SK-N-SH (cell line): ENCODE measurements at regions not wholly inside any gene's neighbourhood (a gene's known extent, or its start where the extent isn't known, plus 50 kb on each side); places are given as distances from the start of the nearest gene placed in this dataset.
A peak's percentile ranks its signal among the peaks of the same experiment; 100 is the strongest.

Source experiments
- CTCF ChIA-PET: fragments of 300-600, 350-600 bp; formaldehyde crosslinking; extraction: SDS; loops from one replicate; lab custom pipeline; 2021; lab: Yijun Ruan, JAX
- POLR2A ChIA-PET: fragments of 350-600 bp; sonication (Branson Sonifier 250); formaldehyde crosslinking; extraction: SDS; loops from one replicate; lab custom pipeline; 2020; ENCODE audit warnings: antibody characterized with exemption, inconsistent platforms; lab: Yijun Ruan, JAX
- DNase-seq: peaks from one replicate; pipeline ENCODE4 v3.0.0; 2012
- H2AFZ ChIP-seq: fragments of 200-600 bp; sonication (generic); 2 replicates; pipeline ENCODE4 v1.8.1; 2016; ENCODE audit warnings: antibody characterized with exemption, mild to moderate bottlenecking, low read depth
- H3F3A ChIP-seq: fragments of 200-600 bp; sonication (generic); replicated peaks from 2 replicates; pipeline ENCODE3; 2016; ENCODE audit warnings: antibody characterized with exemption, mild to moderate bottlenecking; ENCODE audit not compliant: insufficient read depth
- H3K27ac ChIP-seq, 2 experiments: fragments of 200-500 bp in 1 of 2; fragments of 200-600 bp in 1 of 2; sonication (Bioruptor generic) in 1 of 2; sonication (generic), shearing (Covaris generic) in 1 of 2; 2 replicates each; pipeline versions ENCODE4 v1.5.1 to v1.6.1; 2014 to 2016; ENCODE audit warnings: low read depth in 2 of 2, inconsistent platforms in 1 of 2, low read length in 1 of 2, mild to moderate bottlenecking in 1 of 2, mixed read lengths in 1 of 2
- H3K27me3 ChIP-seq: fragments of 200-600 bp; sonication (generic), shearing (Covaris generic); 2 replicates; pipeline ENCODE4 v1.6.1; 2016; ENCODE audit warnings: mixed run types; ENCODE audit not compliant: insufficient read depth
- H3K36me3 ChIP-seq, 2 experiments: fragments of 200-500 bp in 1 of 2; fragments of 200-600 bp in 1 of 2; sonication (Bioruptor generic) in 1 of 2; sonication (generic) in 1 of 2; replicated peaks in 1 of 2; 2 replicates each; pipeline versions ENCODE3 to v1.5.1; 2014 to 2016; ENCODE audit warnings: low read length in 1 of 2, mild to moderate bottlenecking in 1 of 2; ENCODE audit not compliant: insufficient read depth in 2 of 2, control insufficient read depth in 1 of 2
- H3K4me1 ChIP-seq, 2 experiments: fragments of 200-500 bp in 1 of 2; fragments of 200-600 bp in 1 of 2; sonication (Bioruptor generic) in 1 of 2; sonication (generic), shearing (Covaris generic) in 1 of 2; 2 replicates each; pipeline versions ENCODE4 v1.5.1 to v1.6.1; 2014 to 2016; ENCODE audit warnings: low read depth in 1 of 2, low read length in 1 of 2, mixed run types in 1 of 2; ENCODE audit not compliant: insufficient read depth in 2 of 2, control insufficient read depth in 1 of 2
- H3K4me2 ChIP-seq: fragments of 200-600 bp; sonication (generic), shearing (Covaris generic); 2 replicates; pipeline ENCODE4 v1.6.1; 2017; ENCODE audit warnings: mixed run types
- H3K4me3 ChIP-seq, 2 experiments: fragments of 200-500 bp in 1 of 2; fragments of 200-600 bp in 1 of 2; sonication (Bioruptor generic) in 1 of 2; sonication (generic), shearing (Covaris generic) in 1 of 2; 2 replicates each; pipeline versions ENCODE4 v1.5.1 to v1.8.1; 2014 to 2016; ENCODE audit warnings: low read depth in 2 of 2, inconsistent platforms in 1 of 2, low read length in 1 of 2, mild to moderate bottlenecking in 1 of 2, mixed read lengths in 1 of 2, moderate library complexity in 1 of 2
- H3K79me2 ChIP-seq: fragments of 200-600 bp; sonication (generic); 2 replicates; pipeline ENCODE4 v1.8.1; 2017; ENCODE audit warnings: mild to moderate bottlenecking; ENCODE audit not compliant: insufficient read depth
- H3K9ac ChIP-seq: fragments of 200-600 bp; sonication (generic); 2 replicates; pipeline ENCODE4 v1.6.1; 2017; ENCODE audit warnings: mixed run types
- H3K9me2 ChIP-seq: fragments of 200-600 bp; sonication (generic); 2 replicates; pipeline ENCODE4 v1.6.1; 2017; ENCODE audit warnings: mixed run types
- H3K9me3 ChIP-seq: fragments of 200-600 bp; sonication (generic); 2 replicates; pipeline ENCODE4 v1.6.1; 2017; ENCODE audit warnings: mixed run types, mild to moderate bottlenecking, moderate library complexity
- H4K20me1 ChIP-seq: fragments of 200-600 bp; sonication (generic); 2 replicates; pipeline ENCODE4 v1.6.1; 2017; ENCODE audit warnings: mild to moderate bottlenecking, mixed run types; ENCODE audit not compliant: insufficient read depth
- ELF1 ChIP-seq: IDR thresholded peaks from 2 replicates; pipeline ENCODE4 v1.4.0; 2012
- EP300 ChIP-seq, 2 experiments: IDR thresholded peaks; 2 replicates each; pipeline versions ENCODE4 v1.4.0 to v1.6.1; 2012; ENCODE audit warnings: borderline replicate concordance in 1 of 2, low read depth in 1 of 2, low read length in 1 of 2
- FOSL2 ChIP-seq: IDR thresholded peaks from 2 replicates; pipeline ENCODE4 v1.4.0; 2012; ENCODE audit warnings: low read depth, mild to moderate bottlenecking, moderate library complexity, borderline replicate concordance
- FOXM1 ChIP-seq: IDR thresholded peaks from 2 replicates; pipeline ENCODE4 v1.4.0; 2012; ENCODE audit warnings: low read depth, mild to moderate bottlenecking
- GATA2 ChIP-seq: sonication (generic); formaldehyde crosslinking; IDR thresholded peaks from 2 replicates; pipeline ENCODE4 v1.5.0; 2020; ENCODE audit warnings: mild to moderate bottlenecking, missing genetic modification reagents
- IRF3 ChIP-seq: fragments of 150-350 bp; IDR thresholded peaks from 2 replicates; pipeline ENCODE4 v1.6.1; 2016; ENCODE audit warnings: mild to moderate bottlenecking, low read depth, low read length
- MAX ChIP-seq: IDR thresholded peaks from 2 replicates; pipeline ENCODE4 v1.4.0; 2012; ENCODE audit warnings: low read depth
- MEF2A ChIP-seq: IDR thresholded peaks from 2 replicates; pipeline ENCODE4 v1.4.0; 2012; ENCODE audit warnings: low read depth, borderline replicate concordance
- MXI1 ChIP-seq: IDR thresholded peaks from 2 replicates; pipeline ENCODE4 v1.6.1; 2012; ENCODE audit warnings: mild to moderate bottlenecking, low read depth, low read length, improper control_type of control experiment
- NFIC ChIP-seq: IDR thresholded peaks from 2 replicates; pipeline ENCODE4 v1.4.0; 2012; ENCODE audit warnings: borderline replicate concordance
- NRF1 ChIP-seq: IDR thresholded peaks from 2 replicates; pipeline ENCODE4 v1.6.1; 2012; ENCODE audit warnings: low read depth, mild to moderate bottlenecking, low read length
- POLR2AphosphoS5 ChIP-seq: IDR thresholded peaks from 2 replicates; pipeline ENCODE4 v1.6.1; 2012; ENCODE audit warnings: low read depth, low read length
- RFX5 ChIP-seq: IDR thresholded peaks from 2 replicates; pipeline ENCODE4 v1.6.1; 2012; ENCODE audit warnings: mild to moderate bottlenecking, improper control_type of control experiment, low read length
- RXRA ChIP-seq: IDR thresholded peaks from 2 replicates; pipeline ENCODE4 v1.4.0; 2012; ENCODE audit warnings: low read depth, mild to moderate bottlenecking, borderline replicate concordance
- TEAD4 ChIP-seq: IDR thresholded peaks from 2 replicates; pipeline ENCODE4 v1.4.0; 2012; ENCODE audit warnings: mild to moderate bottlenecking, borderline replicate concordance; ENCODE audit not compliant: insufficient read depth
- USF2 ChIP-seq: fragments of 150-350 bp; IDR thresholded peaks from 2 replicates; pipeline ENCODE4 v1.6.1; 2017; ENCODE audit warnings: antibody characterized with exemption, low read length, low read depth, borderline replicate concordance
- YY1 ChIP-seq: IDR thresholded peaks from 2 replicates; pipeline ENCODE4 v1.4.0; 2012; ENCODE audit warnings: low read depth, mild to moderate bottlenecking
- ZBTB33 ChIP-seq: IDR thresholded peaks from 2 replicates; pipeline ENCODE4 v1.4.0; 2012; ENCODE audit warnings: low read depth, borderline replicate concordance
- WGBS: methylation state at CpG from one replicate; pipeline ENCODE4 v1.1.6; 2017; ENCODE audit warnings: low lambda C conversion rate; 5-methylcytosine and 5-hydroxymethylcytosine counted together

GRCh38 chr16:64762211-64762610 lies 359.7 kb downstream of the CDH11 start:
- Histone ChIP-seq H3K4me3 (no peak overlapping the region), H3K9ac (no peak overlapping the region), H3K9me3 (no peaks in the 10 kb centered on the region), H4K20me1 (no peaks in the 10 kb centered on the region), H3K27me3 (no peaks in the 10 kb centered on the region), H3F3A (peaks cover under 1% of the 10 kb centered on the region), H3K27ac (no peak overlapping the region), H3K79me2 (no peaks in the 10 kb centered on the region), H3K36me3 (no peaks in the 10 kb centered on the region), H3K9me2 (no peaks in the 10 kb centered on the region), H2AFZ (no peak overlapping the region), H3K4me2 (no peak overlapping the region), H3K4me1 (peaks cover 0 to 2% of the 10 kb centered on the region in 2 experiments; a peak in 1 of 4 replicates)
- CTCF ChIA-PET: interaction anchor here (1.0 to 2.4 kb wide), 2 partner anchors 9 to 97 kb away, joined by 4 to 7 read pairs; no protein-coding TSS in a partner anchor
- WGBS: 76% methylated on average over 2 of the region's 2 CpGs
- DNase-seq: no peak
- POLR2A ChIA-PET: no interaction called here
- TF ChIP-seq RFX5: no peak
- no peak for TF ChIP-seq YY1
- no peak for TF ChIP-seq USF2
- TF ChIP-seq GATA2 (CRISPR knock-in tag): no peak

DNA sequence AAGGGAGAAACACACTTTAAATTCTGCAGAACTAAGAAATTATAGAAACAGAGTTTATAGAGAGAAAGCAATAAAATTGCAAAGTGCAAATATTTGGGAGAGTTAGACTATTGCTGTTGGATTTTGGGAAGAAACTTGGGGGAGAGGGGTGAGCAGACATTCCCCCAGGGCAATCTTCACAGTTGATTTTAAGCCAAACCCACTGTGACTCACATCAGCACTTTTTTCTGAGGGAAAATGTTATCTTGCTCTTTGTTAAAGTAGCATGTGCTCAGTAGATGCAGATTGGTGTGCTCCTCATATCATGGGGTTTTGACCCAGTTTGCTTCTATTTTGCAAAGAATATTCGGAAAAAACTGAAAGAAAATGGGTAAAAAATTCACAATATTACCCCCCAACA lies 367.6 kb downstream of the CDH11 start:
- POLR2A ChIA-PET: no interaction called here
- TF ChIP-seq FOSL2: peak; percentile 14; the same call in 1 of the 2 replicates
- TF ChIP-seq ELF1: no peak
- 0 out of 2 replicates have a peak, but pooled peaks have one; percentile 49 for TF ChIP-seq MAX
- TF ChIP-seq NFIC: peak; percentile 18; the same call in 1 of the 2 replicates

DNA sequence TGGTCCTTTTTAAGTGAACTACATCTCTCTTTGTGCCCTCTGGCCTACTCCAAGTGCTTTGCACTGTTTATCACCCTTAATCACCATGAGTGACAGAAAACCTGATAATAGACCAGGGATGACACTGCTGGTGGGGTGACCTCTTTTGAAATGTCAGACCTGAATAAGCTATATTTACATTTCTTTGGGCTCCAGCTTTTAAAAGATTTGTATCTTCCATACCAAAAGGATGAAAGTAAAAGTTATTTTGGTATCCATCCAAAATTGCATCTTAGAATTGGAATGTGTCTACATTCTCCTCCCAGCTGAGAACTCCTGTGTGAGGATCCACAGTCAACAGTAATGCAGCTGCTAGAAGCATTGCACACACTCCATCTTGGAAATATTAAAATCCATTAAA lies 370.0 kb downstream of the CDH11 start:
- Histone ChIP-seq H4K20me1 (no peaks in the 10 kb centered on the region), H3K79me2 (no peaks in the 10 kb centered on the region), H3K27ac (peak overlapping the region in 1 of 2 experiments; percentile 85; a peak in 2 of 4 replicates), H3K9ac (peak overlapping the region; percentile 15; the same call in 1 of the 2 replicates), H3K9me2 (no peaks in the 10 kb centered on the region), H3K4me2 (no peak overlapping the region), H2AFZ (no peak overlapping the region), H3K36me3 (no peaks in the 10 kb centered on the region), H3K27me3 (no peaks in the 10 kb centered on the region), H3K9me3 (no peaks in the 10 kb centered on the region), H3K4me1 (peaks cover 0 to 23% of the 10 kb centered on the region in 2 experiments; a peak in 1 of 4 replicates), H3K4me3 (no peak overlapping the region), H3F3A (peaks cover 17% of the 10 kb centered on the region)
- CTCF ChIA-PET: no interaction called here
- POLR2A ChIA-PET: no interaction called here
- DNase-seq: no peak
- peak; percentile 71; the same call in 1 of the 2 replicates for TF ChIP-seq ZBTB33
- TF ChIP-seq MEF2A: peak; percentile 96
- TF ChIP-seq NRF1: no peak
- peak; percentile 55; the same call in 1 of the 2 replicates for TF ChIP-seq FOSL2
- TF ChIP-seq POLR2AphosphoS5: peak; percentile 62; the same call in 1 of the 2 replicates
- no peak for TF ChIP-seq MXI1
- TF ChIP-seq RXRA: peak; percentile 98
- TF ChIP-seq RFX5: no peak
- peak; percentile 95 for TF ChIP-seq NFIC
- TF ChIP-seq IRF3: no peak
- no peak for TF ChIP-seq YY1
- TF ChIP-seq FOXM1: peak; percentile 83; the same call in 1 of the 2 replicates
- TF ChIP-seq EP300 (IDR thresholded peaks at IDR 0.05; ENCODE audit: borderline replicate concordance in 1 of 2, low read depth in 1 of 2, low read length in 1 of 2): peak in 1 of 2 experiments; percentile 93; a peak in 2 of 4 replicates
- peak; percentile 93 for TF ChIP-seq TEAD4

More for the DNA sequence above, 367.6 kb downstream of the CDH11 start:
- no peaks in the 10 kb centered on the region for H3K79me2 ChIP-seq
- CTCF ChIA-PET: no interaction called here
- no peak for DNase-seq
- H3K27ac ChIP-seq: peak overlapping the region in 1 of 2 experiments; percentile 85; a peak in 1 of 4 replicates
- 61% methylated on average over 1 of the region's 1 CpG for WGBS
- H3K9me2 ChIP-seq: no peaks in the 10 kb centered on the region
- H3K4me2 ChIP-seq: no peak overlapping the region; the same call in 1 of the 2 replicates
- H3F3A ChIP-seq: peaks cover 20% of the 10 kb centered on the region
- H3K36me3 ChIP-seq: no peaks in the 10 kb centered on the region
- H3K27me3 ChIP-seq: no peaks in the 10 kb centered on the region
- no peaks in the 10 kb centered on the region for H3K9me3 ChIP-seq
- H3K4me3 ChIP-seq: no peak overlapping the region
- no peak overlapping the region; the same call in 1 of the 2 replicates for H3K9ac ChIP-seq
- H3K4me1 ChIP-seq: peaks cover 0 to 23% of the 10 kb centered on the region in 2 experiments; a peak in 1 of 4 replicates
- H2AFZ ChIP-seq: no peak overlapping the region
- no peaks in the 10 kb centered on the region for H4K20me1 ChIP-seq
